Calu3 (cell line): ENCODE measurements at regions not wholly inside any gene's neighbourhood (a gene's known extent, or its start where the extent isn't known, plus 50 kb on each side); places are given as distances from the start of the nearest gene placed in this dataset.
A peak's percentile ranks its signal among the peaks of the same experiment; 100 is the strongest.

Experiments used
- BruUV-seq: library from RNA; stranded (reverse); fragments of 400-500 nt; replicated peaks from 2 replicates; lab custom pipeline; 2021; lab: Mats Ljungman, UMichigan
- CTCF ChIA-PET: fragments of 300-600 bp; sonication (Branson Sonifier 250); formaldehyde crosslinking; loops from one replicate; lab custom pipeline; 2022; ENCODE audit warnings: antibody characterized with exemption; lab: Charles Lee
- DNase-seq: peaks from one replicate; pipeline ENCODE4 v3.0.0; 2022
- H3K27ac Mint-ChIP-seq: one replicate; pipeline ENCODE4 v1.8.0; 2022; ENCODE audit warnings: mixed read lengths; ENCODE audit not compliant: unreplicated experiment
- H3K27me3 Mint-ChIP-seq: one replicate; pipeline ENCODE4 v1.8.0; 2022; ENCODE audit warnings: mixed read lengths; ENCODE audit not compliant: unreplicated experiment
- H3K36me3 Mint-ChIP-seq: one replicate; pipeline ENCODE4 v1.8.0; 2022; ENCODE audit warnings: mild to moderate bottlenecking, moderate library complexity, mixed read lengths; ENCODE audit not compliant: insufficient read depth, unreplicated experiment
- H3K4me1 Mint-ChIP-seq: one replicate; pipeline ENCODE4 v1.8.0; 2022; ENCODE audit warnings: mild to moderate bottlenecking, low read depth, mixed read lengths; ENCODE audit not compliant: unreplicated experiment
- H3K4me3 Mint-ChIP-seq: one replicate; pipeline ENCODE4 v1.8.0; 2022; ENCODE audit warnings: mild to moderate bottlenecking, low read depth, moderate library complexity, mixed read lengths; ENCODE audit not compliant: unreplicated experiment
- H3K9me3 Mint-ChIP-seq: one replicate; pipeline ENCODE4 v1.8.0; 2022; ENCODE audit warnings: low read depth, mixed read lengths; ENCODE audit not compliant: unreplicated experiment
- intact Hi-C: fragments of 100-400 bp; cut with micrococcal nuclease; formaldehyde crosslinking; loops from one replicate; pipeline ENCODE4 v1.10.0; 2022; ENCODE audit not compliant: unreplicated experiment
- TF ChIP-seq, protein P1 (sequence below): fragments of 200-600 bp; IDR thresholded peaks from one replicate; pipeline ENCODE4 v1.8.0; 2022; ENCODE audit warnings: antibody characterized with exemption; ENCODE audit not compliant: unreplicated experiment

DNA sequence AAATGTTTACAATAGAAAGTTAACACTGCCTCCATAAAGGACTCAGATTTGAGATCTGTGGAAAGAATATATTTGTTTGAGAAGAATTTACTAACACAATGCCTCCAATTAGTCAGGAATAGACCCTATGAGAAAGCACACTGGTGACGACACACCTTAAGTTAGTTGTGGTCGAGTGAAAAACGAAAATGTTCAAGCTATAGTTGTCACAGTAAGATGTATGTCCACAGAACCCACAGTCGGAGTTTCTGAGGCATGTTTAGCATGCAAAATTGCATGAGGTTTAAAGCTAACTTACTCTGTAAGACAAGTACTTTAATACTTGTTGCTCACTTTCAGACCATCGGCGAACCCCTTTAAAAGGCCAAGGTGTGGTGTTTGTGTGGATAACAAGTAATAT is 69.9 kb upstream of the SIPA1L2 start:
- H3K9me3 Mint-ChIP-seq: peaks cover 13% of the 10 kb centered on the region
- no peak overlapping the region for H3K4me3 Mint-ChIP-seq
- intact Hi-C loops: no loop called here
- TF ChIP-seq, protein P1, sequence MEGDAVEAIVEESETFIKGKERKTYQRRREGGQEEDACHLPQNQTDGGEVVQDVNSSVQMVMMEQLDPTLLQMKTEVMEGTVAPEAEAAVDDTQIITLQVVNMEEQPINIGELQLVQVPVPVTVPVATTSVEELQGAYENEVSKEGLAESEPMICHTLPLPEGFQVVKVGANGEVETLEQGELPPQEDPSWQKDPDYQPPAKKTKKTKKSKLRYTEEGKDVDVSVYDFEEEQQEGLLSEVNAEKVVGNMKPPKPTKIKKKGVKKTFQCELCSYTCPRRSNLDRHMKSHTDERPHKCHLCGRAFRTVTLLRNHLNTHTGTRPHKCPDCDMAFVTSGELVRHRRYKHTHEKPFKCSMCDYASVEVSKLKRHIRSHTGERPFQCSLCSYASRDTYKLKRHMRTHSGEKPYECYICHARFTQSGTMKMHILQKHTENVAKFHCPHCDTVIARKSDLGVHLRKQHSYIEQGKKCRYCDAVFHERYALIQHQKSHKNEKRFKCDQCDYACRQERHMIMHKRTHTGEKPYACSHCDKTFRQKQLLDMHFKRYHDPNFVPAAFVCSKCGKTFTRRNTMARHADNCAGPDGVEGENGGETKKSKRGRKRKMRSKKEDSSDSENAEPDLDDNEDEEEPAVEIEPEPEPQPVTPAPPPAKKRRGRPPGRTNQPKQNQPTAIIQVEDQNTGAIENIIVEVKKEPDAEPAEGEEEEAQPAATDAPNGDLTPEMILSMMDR: no peak
- no TSS peak for BruUV-seq
- no peak overlapping the region for H3K27ac Mint-ChIP-seq
- H3K27me3 Mint-ChIP-seq: peaks cover 33% of the 10 kb centered on the region
- DNase-seq: no peak
- peaks cover 4% of the 10 kb centered on the region for H3K4me1 Mint-ChIP-seq
- CTCF ChIA-PET: no interaction called here
- H3K36me3 Mint-ChIP-seq: no peaks in the 10 kb centered on the region

DNA sequence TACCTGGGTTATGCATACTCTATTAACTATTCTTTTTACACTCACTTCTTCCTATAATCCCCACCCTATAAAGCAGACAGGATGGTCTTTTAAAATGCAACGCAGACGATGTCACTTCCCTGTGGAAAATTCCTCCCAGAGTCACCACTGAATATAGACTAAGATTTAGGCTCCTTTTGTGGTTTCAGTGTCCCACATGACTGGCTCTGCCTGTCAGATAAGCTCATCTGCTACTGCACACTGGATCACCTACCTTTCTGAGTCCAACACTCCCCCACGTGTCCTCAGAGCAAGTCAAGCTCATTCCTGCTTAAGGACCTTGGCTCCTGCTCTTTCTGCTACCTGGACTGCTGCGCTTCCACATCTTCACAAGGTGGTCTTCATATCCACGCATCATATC is 73.0 kb upstream of the SIPA1L2 start:
- no peak overlapping the region for H3K27ac Mint-ChIP-seq
- intact Hi-C loops: no loop called here
- CTCF ChIA-PET: no interaction called here

DNA sequence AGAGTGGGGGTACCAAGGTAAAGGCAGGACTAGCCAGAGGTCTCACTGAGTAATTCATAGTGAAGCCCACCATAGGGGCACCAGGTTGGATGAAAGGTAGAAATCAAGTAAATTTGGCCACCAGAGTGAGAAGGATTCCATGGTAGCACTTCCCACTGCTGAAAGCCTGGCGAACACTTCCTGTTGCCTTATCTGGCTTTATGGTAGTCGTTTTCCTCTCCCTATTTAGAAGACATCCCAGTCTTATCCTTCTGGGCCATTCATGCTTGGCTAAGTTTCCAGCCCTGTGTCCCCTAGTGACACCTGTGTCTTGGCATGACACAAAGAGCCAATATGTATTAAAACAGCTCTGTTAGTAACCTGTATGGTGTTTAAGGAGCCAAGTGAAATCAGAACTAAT is 74.3 kb upstream of the SIPA1L2 start:
- H3K9me3 Mint-ChIP-seq: peaks cover 22% of the 10 kb centered on the region
- no peak overlapping the region for H3K4me3 Mint-ChIP-seq
- TF ChIP-seq, protein P1: no peak
- H3K27ac Mint-ChIP-seq: no peak overlapping the region
- no TSS peak for BruUV-seq
- no peaks in the 10 kb centered on the region for H3K36me3 Mint-ChIP-seq
- H3K27me3 Mint-ChIP-seq: peaks cover 30% of the 10 kb centered on the region
- intact Hi-C loops: no loop called here
- peaks cover 11% of the 10 kb centered on the region for H3K4me1 Mint-ChIP-seq
- DNase-seq: no peak
- CTCF ChIA-PET: interaction anchor here (0.7 kb wide), 1 partner anchor 428 kb away, joined by 5 read pairs; no protein-coding TSS in a partner anchor

More for the DNA sequence above, 73.0 kb upstream of the SIPA1L2 start:
- BruUV-seq: no TSS peak
- no peak for DNase-seq
- Mint-ChIP-seq H3K4me1 (peaks cover 11% of the 10 kb centered on the region), H3K9me3 (peaks cover 22% of the 10 kb centered on the region), H3K4me3 (no peak overlapping the region), H3K36me3 (no peaks in the 10 kb centered on the region), H3K27me3 (peaks cover 31% of the 10 kb centered on the region)
- TF ChIP-seq, protein P1: no peak

DNA sequence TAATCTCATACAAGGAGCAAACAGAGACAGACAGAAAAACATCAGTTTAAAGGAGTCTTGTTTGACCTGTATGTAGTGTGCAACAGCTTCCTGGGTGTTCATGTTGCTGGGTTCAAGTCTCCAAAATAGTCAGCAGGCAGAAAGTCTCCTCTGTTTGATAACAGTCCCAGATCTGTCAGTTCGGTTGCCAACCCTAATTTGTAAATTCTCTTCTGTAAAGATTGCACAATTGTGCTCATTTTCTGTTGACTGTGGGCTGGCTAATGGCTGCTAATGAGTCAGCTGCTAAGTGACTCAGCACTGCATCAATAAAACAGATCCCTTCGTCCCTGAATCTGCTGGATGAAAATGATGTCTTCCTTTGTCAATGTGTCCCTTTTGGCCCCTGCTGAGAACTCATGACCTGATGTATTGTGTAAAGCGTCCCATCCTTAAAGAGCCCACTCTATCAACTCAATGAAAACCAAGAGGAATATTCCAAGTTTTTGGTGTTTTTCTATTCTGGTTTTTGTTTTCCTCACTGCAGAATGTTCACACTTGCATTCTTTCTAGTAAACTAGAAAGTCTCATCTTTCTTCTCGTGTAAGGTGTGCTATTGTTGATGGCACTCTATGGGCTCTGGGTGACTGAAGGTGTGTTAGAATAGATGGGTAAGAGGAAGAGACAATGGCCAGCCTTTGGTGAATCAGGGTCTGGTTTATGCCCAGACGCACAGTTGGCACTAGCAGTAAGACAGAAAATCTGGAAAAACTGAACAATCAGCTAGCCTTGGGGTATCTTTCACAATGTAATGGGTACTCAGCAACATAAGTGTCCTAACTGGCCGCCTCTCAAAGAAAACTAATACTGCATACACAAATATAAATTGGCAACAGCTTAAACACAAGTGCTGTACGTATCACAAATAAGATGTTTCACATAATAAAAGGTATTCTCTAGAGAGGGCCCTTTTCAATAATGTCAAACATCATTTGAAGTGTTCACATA is 75.1 kb upstream of the SIPA1L2 start:
- Mint-ChIP-seq H3K27ac (peak overlapping the region; percentile 26), H3K4me1 (peaks cover 11% of the 10 kb centered on the region), H3K9me3 (peaks cover 22% of the 10 kb centered on the region), H3K36me3 (no peaks in the 10 kb centered on the region), H3K27me3 (peaks cover 30% of the 10 kb centered on the region), H3K4me3 (no peak overlapping the region)
- no TSS peak for BruUV-seq
- TF ChIP-seq, protein P1: no peak
- CTCF ChIA-PET: no interaction called here
- DNase-seq: peak; percentile 31
- intact Hi-C loops: no loop called here
